CD4-positive, alpha-beta T cell treated with Interleukin-10 for 1 hour (primary cell): ENCODE measurements at regions not wholly inside any gene's neighbourhood (a gene's known extent, or its start where the extent isn't known, plus 50 kb on each side); places are given as distances from the start of the nearest gene placed in this dataset.

ENCODE experiments used
- DNase-seq: peaks from one replicate; pipeline ENCODE4 v3.0.0-alpha.2; 2020

DNA sequence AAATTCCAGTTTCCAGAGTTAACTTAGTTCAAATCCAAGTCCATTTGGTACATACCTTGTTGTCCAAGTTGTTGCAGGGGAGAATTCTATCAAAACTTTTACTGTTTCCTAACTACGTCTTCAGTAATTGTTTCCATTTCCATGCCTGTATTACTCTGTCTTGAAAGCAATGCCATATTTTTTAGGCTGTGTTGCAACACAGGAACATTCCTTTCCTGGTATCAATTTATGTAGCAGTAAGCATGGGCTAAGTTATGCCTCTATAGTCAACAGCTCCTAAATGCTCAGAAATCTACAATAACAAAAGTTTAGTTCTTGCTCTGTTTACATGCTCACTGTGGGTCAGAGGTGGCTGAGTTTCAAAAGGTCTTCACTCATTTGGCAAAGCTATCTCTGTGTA lies 1943.8 kb upstream of the PIK3C3 start:
- no peak for DNase-seq

DNA sequence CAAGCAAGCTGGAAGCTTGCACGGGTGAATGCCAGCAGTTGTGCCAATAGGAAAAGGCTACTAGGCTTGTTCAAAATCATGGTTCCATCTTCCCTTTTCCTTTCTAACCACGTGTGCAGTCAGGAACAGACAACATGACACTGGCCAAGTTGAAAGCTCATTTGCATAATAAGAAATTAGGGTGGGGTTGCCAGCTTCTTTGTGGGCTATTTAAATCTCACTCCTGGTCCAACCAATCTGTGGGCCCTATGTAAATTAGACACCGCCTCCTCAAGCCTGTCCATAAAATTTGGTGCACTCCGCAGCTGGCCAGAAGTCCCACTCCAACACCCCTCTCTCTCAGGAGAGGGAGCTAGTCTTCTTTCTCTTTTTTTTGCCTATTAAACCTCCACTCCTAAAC lies 1948.4 kb upstream of the PIK3C3 start:
- no peak for DNase-seq

DNA sequence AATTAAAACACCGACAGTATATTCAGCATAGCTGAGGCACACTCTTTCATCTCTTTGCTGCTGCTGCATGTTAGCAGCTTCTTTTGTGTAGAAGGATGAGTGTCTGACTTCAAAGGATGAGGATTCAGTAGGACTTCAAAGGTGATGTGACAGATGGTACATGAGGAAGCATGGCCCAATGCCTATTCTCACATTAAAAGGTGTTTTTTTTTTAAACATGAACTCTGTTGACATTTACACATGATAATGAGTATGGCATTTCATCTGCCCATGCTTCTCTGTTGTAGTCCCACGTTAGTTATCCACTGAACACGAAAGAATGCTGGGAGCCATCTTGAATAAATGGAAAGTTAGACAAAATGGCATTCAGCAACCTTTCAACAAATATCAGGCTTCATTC lies 1950.8 kb upstream of the PIK3C3 start:
- DNase-seq, result no peak

GRCh38 chr18:39998317-39998716 lies 1956.7 kb upstream of the PIK3C3 start:
- DNase-seq, result no peak

- DNase-seq, result no peak
Observed at GRCh38 chr18:39994498-39994897, 1960.5 kb upstream of the PIK3C3 start.

GRCh38 chr18:39991696-39992265 lies 1963.3 kb upstream of the PIK3C3 start:
- DNase-seq, result no peak

GRCh38 chr18:39990540-39990939 lies 1964.5 kb upstream of the PIK3C3 start:
- no peak for DNase-seq

GRCh38 chr18:39976771-39977170 lies 1978.3 kb upstream of the PIK3C3 start:
- no peak for DNase-seq

DNA sequence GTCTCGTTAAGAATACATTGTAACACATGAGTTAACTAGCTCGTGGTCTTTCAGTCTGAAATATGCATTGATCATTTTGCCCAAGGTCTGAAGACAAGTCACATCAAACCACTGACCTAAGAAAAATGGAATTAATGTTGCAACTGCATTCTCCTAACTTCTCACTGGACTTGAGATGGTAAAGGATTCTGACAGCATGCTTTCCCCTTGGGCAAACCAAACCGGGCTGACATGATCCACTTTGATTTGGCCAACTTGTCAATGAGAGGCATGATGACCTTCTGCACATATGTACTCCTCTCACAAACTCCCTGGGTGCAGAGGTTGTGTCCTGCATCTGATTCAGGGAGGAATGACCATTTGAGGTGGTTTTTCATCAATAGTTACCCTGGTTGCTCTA lies 1982.5 kb upstream of the PIK3C3 start:
- no peak for DNase-seq

DNA sequence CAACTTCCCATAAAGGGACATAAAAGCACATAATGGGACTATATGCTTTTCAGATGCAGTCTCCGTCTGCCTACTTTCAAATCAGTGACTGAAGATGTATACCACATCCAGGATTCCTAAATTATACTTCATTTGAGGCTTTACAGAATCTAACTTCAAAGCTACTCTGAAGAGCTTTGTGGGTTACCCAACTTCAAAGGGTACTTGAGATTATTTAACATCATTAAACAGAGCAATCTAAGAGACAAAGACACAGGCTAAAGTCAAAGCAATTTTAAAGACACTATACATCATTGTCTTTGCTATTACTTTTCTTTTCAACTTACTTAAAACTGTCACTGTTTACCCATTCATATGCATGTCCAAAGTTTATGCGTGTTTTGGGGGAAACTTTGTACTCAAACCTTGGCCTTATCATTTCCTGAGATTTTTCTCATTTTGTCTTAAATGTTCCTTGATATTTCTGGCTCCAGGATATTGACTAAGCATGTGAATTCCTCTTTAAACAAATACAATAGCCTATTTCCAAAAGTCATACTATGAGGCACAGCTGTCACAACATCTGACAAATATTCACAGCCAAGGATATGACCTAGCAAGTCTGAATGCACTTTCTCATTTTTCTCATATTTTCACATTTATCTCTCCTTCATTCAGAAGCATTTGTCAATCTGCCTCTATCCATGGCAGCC lies 1985.1 kb upstream of the PIK3C3 start:
- no peak for DNase-seq

DNA sequence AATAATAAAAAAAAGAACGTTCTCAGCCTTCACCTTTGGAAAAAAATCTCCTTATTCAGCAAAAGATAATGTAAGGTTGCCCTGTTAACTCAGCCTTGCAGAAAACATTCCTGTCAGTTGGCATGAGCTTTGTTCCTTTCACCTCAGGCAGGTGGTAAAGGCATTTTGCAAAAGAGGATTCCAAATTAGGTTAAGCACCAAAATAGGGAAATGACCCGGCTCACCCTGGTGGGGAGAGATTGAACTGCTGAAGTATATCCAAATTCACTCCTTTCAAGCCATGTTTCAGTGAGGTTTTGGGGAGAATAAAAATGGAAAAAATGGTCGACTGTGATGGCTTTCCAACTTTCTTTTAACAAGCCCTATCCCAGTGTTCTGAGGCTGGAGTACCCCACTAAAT lies 1988.8 kb upstream of the PIK3C3 start:
- DNase-seq, result no peak

- no peak for DNase-seq
Observed at GRCh38 chr18:39962546-39962945, 1992.5 kb upstream of the PIK3C3 start.

- no peak for DNase-seq
Observed at GRCh38 chr18:39960550-39960949, 1994.5 kb upstream of the PIK3C3 start.

- no peak for DNase-seq
Observed at GRCh38 chr18:39959839-39960238, 1995.2 kb upstream of the PIK3C3 start.

DNA sequence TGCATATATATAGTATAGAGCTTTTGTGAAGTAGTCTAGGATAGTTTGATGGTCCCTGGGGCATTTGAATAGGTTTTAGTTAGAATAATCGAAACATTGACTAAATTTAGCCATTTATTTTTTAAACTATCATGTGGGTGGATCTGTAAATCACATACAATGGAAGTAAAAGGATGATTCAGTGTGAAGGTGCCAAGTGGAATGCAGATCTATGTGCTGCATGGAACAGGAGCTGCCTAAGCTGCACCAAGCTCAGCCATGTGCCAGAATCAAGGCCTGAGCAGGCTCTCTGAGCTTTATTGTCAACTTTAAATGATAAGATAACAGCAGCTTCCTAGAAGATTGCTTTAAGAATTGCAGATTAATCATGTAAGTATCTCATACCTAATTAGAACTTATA lies 1996.2 kb upstream of the PIK3C3 start:
- no peak for DNase-seq

DNA sequence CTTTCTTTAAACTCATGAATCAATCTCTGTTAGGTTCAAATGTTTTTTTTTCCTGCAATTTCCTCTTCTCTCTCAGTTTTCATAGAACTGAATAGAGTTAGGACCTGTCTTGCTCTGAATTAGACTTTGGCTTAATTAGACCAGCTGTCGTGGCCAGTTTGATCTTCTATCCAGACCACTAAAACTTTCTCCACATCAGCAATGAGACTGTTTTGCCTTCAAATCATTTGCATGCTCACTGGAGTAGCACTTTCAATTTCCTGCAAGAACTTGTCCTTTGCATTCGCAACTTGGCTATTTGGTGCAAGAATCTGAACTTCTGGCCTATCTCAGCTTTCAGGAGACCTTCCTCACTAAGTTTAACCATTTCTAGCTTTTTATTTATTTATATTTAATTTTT lies 2002.2 kb upstream of the PIK3C3 start:
- DNase-seq, result no peak

GRCh38 chr18:39951142-39951720 lies 2003.8 kb upstream of the PIK3C3 start:
- DNase-seq, result no peak

DNA sequence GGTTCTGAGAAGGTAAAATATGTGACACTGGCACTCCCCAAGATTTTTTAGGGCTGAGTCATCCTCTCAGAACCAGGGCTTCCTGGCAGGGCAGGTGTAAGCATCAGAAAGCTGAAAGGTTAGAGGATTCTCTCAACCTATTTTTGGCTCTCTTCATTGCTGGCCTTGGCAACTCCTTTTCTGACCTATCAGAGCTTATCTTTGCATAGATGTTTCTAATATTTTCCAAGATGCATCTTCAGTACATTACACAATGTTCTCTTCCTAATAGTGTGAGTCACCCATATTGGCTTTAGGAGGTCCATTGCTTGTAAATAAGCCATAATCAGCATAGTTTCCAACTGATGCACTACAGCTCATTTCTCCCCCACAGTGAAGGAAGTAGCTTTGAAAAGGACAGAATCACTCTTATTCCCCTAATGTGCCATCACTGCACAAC lies 2008.4 kb upstream of the PIK3C3 start:
- DNase-seq, result no peak

DNA sequence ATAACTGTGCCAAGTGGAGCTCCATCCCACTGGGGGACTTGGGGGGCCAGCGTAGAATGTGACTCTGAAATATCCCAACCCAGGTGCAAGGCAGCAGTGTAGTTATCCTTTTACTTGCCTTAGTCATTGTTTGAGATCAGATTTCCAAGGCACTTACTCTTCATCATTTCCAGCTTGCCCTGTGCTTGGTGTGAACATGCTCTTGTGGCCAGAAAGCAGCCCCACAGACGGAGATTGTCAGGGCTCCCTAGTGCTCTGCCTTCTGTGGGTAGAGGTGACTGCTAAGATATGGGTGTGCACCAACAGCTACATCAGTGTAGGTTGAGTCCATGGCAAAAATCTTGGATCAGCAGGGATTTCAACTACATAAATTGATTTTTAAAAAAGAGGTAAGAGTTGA lies 2010.0 kb upstream of the PIK3C3 start:
- DNase-seq, result no peak

- DNase-seq, result no peak
Observed at GRCh38 chr18:39942702-39943101, 2012.3 kb upstream of the PIK3C3 start.

GRCh38 chr18:39938676-39939608 lies 2016.1 kb upstream of the PIK3C3 start:
- DNase-seq, result no peak

- no peak for DNase-seq
Observed at GRCh38 chr18:39935598-39935997, 2019.4 kb upstream of the PIK3C3 start.

GRCh38 chr18:39918847-39919246 lies 2036.2 kb upstream of the PIK3C3 start:
- no peak for DNase-seq
